H9 (cell line): ENCODE measurements at regions not wholly inside any gene's neighbourhood (a gene's known extent, or its start where the extent isn't known, plus 50 kb on each side); places are given as distances from the start of the nearest gene placed in this dataset.

Experiments used
- DNase-seq: peaks from one replicate; pipeline ENCODE4 v3.0.0-alpha.2; 2017
- H2AFZ ChIP-seq: one replicate; pipeline ENCODE4 v1.6.1; 2013; ENCODE audit warnings: mild to moderate bottlenecking, low read length, control low read depth, moderate library complexity
- H2AK5ac ChIP-seq: 2 replicates; pipeline ENCODE4 v1.6.1; 2013; ENCODE audit warnings: low read length, control low read depth, mixed read lengths; ENCODE audit not compliant: insufficient read length
- H2BK120ac ChIP-seq: one replicate; pipeline ENCODE4 v1.6.1; 2013; ENCODE audit warnings: low read depth, mild to moderate bottlenecking, low read length, control low read depth, inconsistent platforms; ENCODE audit not compliant: poor library complexity, severe bottlenecking
- H2BK12ac ChIP-seq: 2 replicates; pipeline ENCODE4 v1.6.1; 2013; ENCODE audit warnings: low read length, control low read depth, mixed read lengths, low read depth; ENCODE audit not compliant: insufficient read length
- H2BK15ac ChIP-seq: 2 replicates; pipeline ENCODE4 v1.6.1; 2013; ENCODE audit warnings: low read depth, low read length, control low read depth
- H2BK20ac ChIP-seq: one replicate; pipeline ENCODE4 v1.6.1; 2013; ENCODE audit warnings: low read depth, mild to moderate bottlenecking, low read length, control low read depth, inconsistent platforms; ENCODE audit not compliant: poor library complexity, severe bottlenecking
- H2BK5ac ChIP-seq: 2 replicates; pipeline ENCODE4 v1.6.1; 2013; ENCODE audit warnings: low read length, control low read depth, mixed read lengths; ENCODE audit not compliant: insufficient read length
- H3K14ac ChIP-seq: 2 replicates; pipeline ENCODE4 v1.6.1; 2013; ENCODE audit warnings: low read length, control low read depth; ENCODE audit not compliant: insufficient read depth
- H3K18ac ChIP-seq: 2 replicates; pipeline ENCODE4 v1.6.1; 2013; ENCODE audit warnings: low read depth, mild to moderate bottlenecking, mixed read lengths, low read length, control low read depth; ENCODE audit not compliant: insufficient read length
- H3K23ac ChIP-seq: 2 replicates; pipeline ENCODE4 v1.6.1; 2013; ENCODE audit warnings: low read length, control low read depth, mixed read lengths, low read depth; ENCODE audit not compliant: insufficient read length
- H3K23me2 ChIP-seq: 2 replicates; pipeline ENCODE4 v1.6.1; 2013; ENCODE audit warnings: low read depth, mild to moderate bottlenecking, mixed read lengths, low read length, control low read depth; ENCODE audit not compliant: insufficient read length, poor library complexity, severe bottlenecking
- H3K27ac ChIP-seq: 2 replicates; pipeline ENCODE4 v1.5.1; 2013; ENCODE audit warnings: low read length, control low read depth, mixed read lengths, low read depth; ENCODE audit not compliant: insufficient read length
- H3K27me3 ChIP-seq: 2 replicates; pipeline ENCODE4 v1.6.1; 2013; ENCODE audit warnings: low read length, control low read depth, inconsistent platforms; ENCODE audit not compliant: insufficient read depth
- H3K4ac ChIP-seq: 2 replicates; pipeline ENCODE4 v1.6.1; 2013; ENCODE audit warnings: low read depth, mild to moderate bottlenecking, control low read depth, inconsistent platforms, low read length, moderate library complexity
- H3K4me1 ChIP-seq: 2 replicates; pipeline ENCODE4 v1.6.1; 2013; ENCODE audit warnings: low read length, control low read depth, inconsistent platforms; ENCODE audit not compliant: insufficient read depth
- H3K4me2 ChIP-seq: 2 replicates; pipeline ENCODE4 v1.6.1; 2013; ENCODE audit warnings: low read length, control low read depth, mixed read lengths; ENCODE audit not compliant: insufficient read length, insufficient read depth
- H3K56ac ChIP-seq: 2 replicates; pipeline ENCODE4 v1.6.1; 2013; ENCODE audit warnings: low read depth, mild to moderate bottlenecking, mixed read lengths, low read length, control low read depth; ENCODE audit not compliant: insufficient read length
- H3K79me1 ChIP-seq: 2 replicates; pipeline ENCODE4 v1.6.1; 2013; ENCODE audit warnings: low read depth, mild to moderate bottlenecking, moderate library complexity, low read length, control low read depth, inconsistent platforms; ENCODE audit not compliant: insufficient read depth, poor library complexity, severe bottlenecking
- H3K79me2 ChIP-seq: 2 replicates; pipeline ENCODE4 v1.6.1; 2013; ENCODE audit warnings: low read length, control low read depth, inconsistent platforms; ENCODE audit not compliant: insufficient read depth
- H3K9ac ChIP-seq: 2 replicates; pipeline ENCODE4 v1.6.1; 2013; ENCODE audit warnings: low read length, control low read depth, mixed read lengths; ENCODE audit not compliant: insufficient read length; ENCODE audit errors: extremely low read depth
- H3K9me3 ChIP-seq: one replicate; pipeline ENCODE4 v1.6.1; 2013; ENCODE audit warnings: low read depth, low read length, inconsistent platforms; ENCODE audit not compliant: control insufficient read depth
- H3T11ph ChIP-seq: one replicate; pipeline ENCODE4 v1.6.1; 2013; ENCODE audit warnings: mild to moderate bottlenecking, low read length, control low read depth, inconsistent platforms
- H4K20me1 ChIP-seq: one replicate; pipeline ENCODE4 v1.6.1; 2013; ENCODE audit not compliant: control insufficient read depth, insufficient read length, insufficient read depth
- H4K5ac ChIP-seq: 2 replicates; pipeline ENCODE4 v1.6.1; 2013; ENCODE audit warnings: low read depth, mild to moderate bottlenecking, mixed read lengths, low read length, control low read depth; ENCODE audit not compliant: insufficient read length
- H4K8ac ChIP-seq: replicated peaks from 2 replicates; pipeline ENCODE4 v1.6.1; 2013; ENCODE audit warnings: low read length, control low read depth, mixed read lengths, low read depth; ENCODE audit not compliant: insufficient read length
- H4K91ac ChIP-seq: 2 replicates; pipeline ENCODE4 v1.6.1; 2013; ENCODE audit warnings: low read depth, mild to moderate bottlenecking, moderate library complexity, mixed read lengths, low read length, control low read depth; ENCODE audit not compliant: insufficient read length
- H3K27ac Mint-ChIP-seq, 3 experiments: 2 replicates in 2 of 3; 3 replicates in 1 of 3; pipeline ENCODE4 v1.8.0; 2020 to 2021; ENCODE audit warnings: mixed read lengths in 3 of 3, mild to moderate bottlenecking in 1 of 3, moderate library complexity in 1 of 3
- H3K27me3 Mint-ChIP-seq: 2 replicates; pipeline ENCODE4 v1.8.0; 2021; ENCODE audit warnings: low read depth, mild to moderate bottlenecking, moderate library complexity, mixed read lengths
- H3K36me3 Mint-ChIP-seq, 3 experiments: 2 replicates in 2 of 3; 3 replicates in 1 of 3; pipeline ENCODE4 v1.8.0; 2020 to 2021; ENCODE audit warnings: low read depth in 3 of 3, mixed read lengths in 3 of 3; ENCODE audit not compliant: insufficient read depth in 1 of 3
- H3K4me1 Mint-ChIP-seq, 2 experiments: 2 replicates each; pipeline ENCODE4 v1.8.0; 2020; ENCODE audit warnings: mixed read lengths in 2 of 2
- H3K4me3 Mint-ChIP-seq, 2 experiments: 2 replicates in 1 of 2; 3 replicates in 1 of 2; pipeline ENCODE4 v1.8.0; 2020 to 2021; ENCODE audit warnings: mild to moderate bottlenecking in 2 of 2, mixed read lengths in 2 of 2, moderate library complexity in 1 of 2
- H3K9me3 Mint-ChIP-seq, 2 experiments: 2 replicates in 1 of 2; 3 replicates in 1 of 2; pipeline ENCODE4 v1.8.0; 2020; ENCODE audit warnings: mild to moderate bottlenecking in 2 of 2, mixed read lengths in 2 of 2, moderate library complexity in 1 of 2
- WGBS: extraction: QIAGEN DNeasy Blood & Tissue Kit; methylation state at CpG from one replicate; pipeline ENCODE4 v1.1.7; 2013; ENCODE audit warnings: missing lambda C conversion rate, low lambda C conversion rate, mixed read lengths; ENCODE audit not compliant: insufficient read length; ENCODE audit errors: extremely low coverage; 5-methylcytosine and 5-hydroxymethylcytosine counted together
- TF ChIP-seq, protein P1 (sequence below): fragments of 200-600 bp; sonication (generic); conservative IDR thresholded peaks from 3 replicates; pipeline ENCODE4 v1.8.0; 2021; ENCODE audit warnings: antibody characterized with exemption, mild to moderate bottlenecking

DNA sequence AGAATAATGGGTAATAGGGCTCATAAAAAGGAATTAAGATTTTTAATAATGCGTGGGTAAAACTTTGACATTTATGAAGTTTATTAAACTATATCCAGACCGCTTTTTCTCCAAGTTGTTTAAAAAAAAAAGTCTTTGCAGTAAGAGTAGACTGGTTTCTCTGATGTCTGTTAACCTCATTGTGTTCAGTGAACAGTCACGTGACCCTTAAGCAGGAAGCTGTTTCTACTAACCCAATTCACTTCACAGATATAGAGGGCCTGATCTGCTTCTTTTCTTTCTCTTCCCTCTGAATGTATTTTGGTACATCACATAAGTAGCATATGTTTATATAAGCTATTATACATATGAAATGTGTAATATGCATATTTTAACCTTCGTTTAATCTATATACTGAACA, 1011.3 kb upstream of the CELF4 start:
- H4K91ac ChIP-seq, result no peak overlapping the region
- no peaks in the 10 kb centered on the region for H3K9me3 ChIP-seq
- no peak overlapping the region for H2BK20ac ChIP-seq
- no peak overlapping the region for H3K9ac ChIP-seq
- H3K36me3 Mint-ChIP-seq, result no peaks in the 10 kb centered on the region
- no peak overlapping the region for H3T11ph ChIP-seq
- H3K27me3 Mint-ChIP-seq, result no peaks in the 10 kb centered on the region; the same call in 1 of the 2 replicates
- H3K4me1 Mint-ChIP-seq, result peaks cover 2 to 5% of the 10 kb centered on the region in 2 experiments; a peak in 2 of 4 replicates
- no peak overlapping the region for H3K27ac Mint-ChIP-seq
- H4K5ac ChIP-seq, result no peak overlapping the region
- H3K14ac ChIP-seq, result no peak overlapping the region
- H2BK12ac ChIP-seq, result no peak overlapping the region
- no peak overlapping the region for H2BK5ac ChIP-seq
- no peak overlapping the region for H3K18ac ChIP-seq
- no peaks in the 10 kb centered on the region for H3K4me1 ChIP-seq
- DNase-seq, result no peak
- no peak overlapping the region for H2AFZ ChIP-seq
- TF ChIP-seq, protein P1, sequence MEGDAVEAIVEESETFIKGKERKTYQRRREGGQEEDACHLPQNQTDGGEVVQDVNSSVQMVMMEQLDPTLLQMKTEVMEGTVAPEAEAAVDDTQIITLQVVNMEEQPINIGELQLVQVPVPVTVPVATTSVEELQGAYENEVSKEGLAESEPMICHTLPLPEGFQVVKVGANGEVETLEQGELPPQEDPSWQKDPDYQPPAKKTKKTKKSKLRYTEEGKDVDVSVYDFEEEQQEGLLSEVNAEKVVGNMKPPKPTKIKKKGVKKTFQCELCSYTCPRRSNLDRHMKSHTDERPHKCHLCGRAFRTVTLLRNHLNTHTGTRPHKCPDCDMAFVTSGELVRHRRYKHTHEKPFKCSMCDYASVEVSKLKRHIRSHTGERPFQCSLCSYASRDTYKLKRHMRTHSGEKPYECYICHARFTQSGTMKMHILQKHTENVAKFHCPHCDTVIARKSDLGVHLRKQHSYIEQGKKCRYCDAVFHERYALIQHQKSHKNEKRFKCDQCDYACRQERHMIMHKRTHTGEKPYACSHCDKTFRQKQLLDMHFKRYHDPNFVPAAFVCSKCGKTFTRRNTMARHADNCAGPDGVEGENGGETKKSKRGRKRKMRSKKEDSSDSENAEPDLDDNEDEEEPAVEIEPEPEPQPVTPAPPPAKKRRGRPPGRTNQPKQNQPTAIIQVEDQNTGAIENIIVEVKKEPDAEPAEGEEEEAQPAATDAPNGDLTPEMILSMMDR, result no peak
- no peak overlapping the region for H3K56ac ChIP-seq
- no peaks in the 10 kb centered on the region for H4K20me1 ChIP-seq
- H2AK5ac ChIP-seq, result no peak overlapping the region
- H2BK120ac ChIP-seq, result no peak overlapping the region
- no peaks in the 10 kb centered on the region for H3K79me2 ChIP-seq
- H3K4me3 Mint-ChIP-seq, result no peak overlapping the region
- no peaks in the 10 kb centered on the region for H3K9me3 Mint-ChIP-seq
- no peaks in the 10 kb centered on the region for H3K27me3 ChIP-seq
- no peak overlapping the region for H4K8ac ChIP-seq
- H2BK15ac ChIP-seq, result no peak overlapping the region
- H3K4ac ChIP-seq, result no peak overlapping the region
- no peak overlapping the region for H3K4me2 ChIP-seq
- no peak overlapping the region for H3K23ac ChIP-seq
- no peaks in the 10 kb centered on the region for H3K79me1 ChIP-seq
- H3K23me2 ChIP-seq, result no peaks in the 10 kb centered on the region
- WGBS, result 100% methylated on average over 1 of the region's 4 CpGs
- no peak overlapping the region for H3K27ac ChIP-seq
